GM12891 (cell line): ENCODE measurements at regions not wholly inside any gene's neighbourhood (a gene's known extent, or its start where the extent isn't known, plus 50 kb on each side); places are given as distances from the start of the nearest gene placed in this dataset.

Experiments
- PAX5 ChIP-seq: IDR thresholded peaks from 2 replicates; pipeline ENCODE4 v1.6.1; 2011; ENCODE audit warnings: low read length, moderate library complexity, mild to moderate bottlenecking; ENCODE audit not compliant: insufficient read depth, severe bottlenecking
- POLR2A ChIP-seq: IDR thresholded peaks from 2 replicates; pipeline ENCODE4 v1.6.1; 2011; ENCODE audit warnings: low read depth, low read length, control low read depth
- POLR2AphosphoS5 ChIP-seq: IDR thresholded peaks from 2 replicates; pipeline ENCODE4 v1.6.1; 2011; ENCODE audit warnings: low read depth, low read length, control low read depth
- SPI1 ChIP-seq: IDR thresholded peaks from 2 replicates; pipeline ENCODE4 v1.6.1; 2011; ENCODE audit warnings: low read depth, low read length, control low read depth

GRCh38 chr16:26838931-26839330 lies 227.8 kb upstream of the C16orf82 start:
- TF ChIP-seq POLR2AphosphoS5: no peak
- TF ChIP-seq POLR2A: no peak
- TF ChIP-seq PAX5: no peak
- TF ChIP-seq SPI1: no peak
